Stimulated activated CD4-positive, alpha-beta T cell treated with anti-CD3 and anti-CD28 coated beads, Interleukin-2, amount 100 ng/mL, for 4 hours (primary cell): ENCODE measurements at regions not wholly inside any gene's neighbourhood (a gene's known extent, or its start where the extent isn't known, plus 50 kb on each side); places are given as distances from the start of the nearest gene placed in this dataset.

Source experiments
- DNase-seq: peaks from one replicate; pipeline ENCODE4 v3.0.0-alpha.2; 2020; ENCODE audit warnings: low read depth

DNA sequence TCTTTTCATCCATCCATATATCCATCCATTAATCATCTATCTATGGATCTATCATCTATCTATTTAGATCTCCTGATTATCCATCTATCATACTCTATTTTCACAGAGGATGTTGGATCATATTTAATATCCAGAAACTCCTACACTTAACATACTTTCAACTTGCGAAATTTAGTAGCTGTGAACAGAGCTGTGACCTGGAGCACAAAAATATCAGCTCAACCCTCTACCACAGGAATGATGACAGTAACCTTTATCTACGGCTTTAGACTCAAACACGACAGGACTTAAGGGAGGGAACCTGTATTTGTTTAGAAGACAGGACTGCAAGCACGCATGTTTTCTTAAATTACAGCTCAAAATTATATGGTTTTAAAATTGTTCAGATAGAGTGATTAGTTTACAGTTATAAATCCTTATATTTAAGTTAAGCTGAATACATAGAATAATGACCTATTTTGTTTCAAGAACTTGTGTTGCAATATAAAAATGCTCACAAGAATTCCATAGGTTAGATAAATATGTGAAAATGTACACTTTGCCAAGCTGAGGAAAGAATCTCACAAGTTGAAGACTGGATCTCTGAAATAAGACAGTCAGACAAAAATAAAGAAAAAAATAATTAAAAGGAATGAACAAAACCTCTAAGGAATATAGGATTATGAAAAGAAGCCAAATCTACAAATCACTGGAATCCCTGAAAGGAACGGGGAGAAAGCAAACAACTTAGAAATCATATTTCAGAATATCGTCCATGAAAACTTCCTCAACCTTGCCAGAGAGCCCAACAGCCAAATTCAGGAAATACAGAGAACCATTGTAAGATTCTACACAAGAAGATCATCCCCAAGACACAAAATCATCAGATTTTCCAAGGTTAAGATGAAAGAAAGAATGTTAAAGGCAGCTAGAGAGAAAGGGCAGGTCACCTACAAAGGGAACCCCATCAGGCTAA, 142.0 kb downstream of the COL6A3 start:
- DNase-seq: no peak
